GM18868 (cell line): ENCODE measurements at regions not wholly inside any gene's neighbourhood (a gene's known extent, or its start where the extent isn't known, plus 50 kb on each side); places are given as distances from the start of the nearest gene placed in this dataset.

Experiments
- ATAC-seq: cut with Tn5 transposase; IDR thresholded peaks from one replicate; pipeline ENCODE4 v1.9.1; 2021; ENCODE audit warnings: mild to moderate bottlenecking, moderate library complexity; ENCODE audit not compliant: unreplicated experiment

GRCh38 chr6:164337024-164337924, 922.8 kb downstream of the QKI start:
- ATAC-seq = no peak

GRCh38 chr6:164336455-164336854, 921.9 kb downstream of the QKI start:
- no peak for ATAC-seq

GRCh38 chr6:164331026-164331425, 916.5 kb downstream of the QKI start:
- ATAC-seq = no peak

- no peak for ATAC-seq
Measured at GRCh38 chr6:164325168-164325567, 910.6 kb downstream of the QKI start.

GRCh38 chr6:164322533-164322932, 908.0 kb downstream of the QKI start:
- no peak for ATAC-seq

- ATAC-seq = no peak
Measured at GRCh38 chr6:164321297-164321696, 906.8 kb downstream of the QKI start.

- ATAC-seq = no peak
Measured at GRCh38 chr6:164315376-164315775, 900.9 kb downstream of the QKI start.

GRCh38 chr6:164308339-164308738, 893.8 kb downstream of the QKI start:
- ATAC-seq = no peak

- ATAC-seq = no peak
Measured at GRCh38 chr6:164303102-164303964, 888.8 kb downstream of the QKI start.

GRCh38 chr6:164296411-164296810, 881.9 kb downstream of the QKI start:
- no peak for ATAC-seq

GRCh38 chr6:164294047-164294784, 879.7 kb downstream of the QKI start:
- no peak for ATAC-seq

- no peak for ATAC-seq
Measured at GRCh38 chr6:164291224-164291623, 876.7 kb downstream of the QKI start.

- no peak for ATAC-seq
Measured at GRCh38 chr6:164290101-164290500, 875.6 kb downstream of the QKI start.

- ATAC-seq = no peak
Measured at GRCh38 chr6:164286011-164286410, 871.5 kb downstream of the QKI start.

GRCh38 chr6:164283574-164283973, 869.1 kb downstream of the QKI start:
- ATAC-seq = no peak

GRCh38 chr6:164276211-164276610, 861.7 kb downstream of the QKI start:
- no peak for ATAC-seq

- no peak for ATAC-seq
Measured at GRCh38 chr6:164275773-164276172, 861.3 kb downstream of the QKI start.

- no peak for ATAC-seq
Measured at GRCh38 chr6:164274493-164274892, 860.0 kb downstream of the QKI start.

- no peak for ATAC-seq
Measured at GRCh38 chr6:164273491-164273890, 859.0 kb downstream of the QKI start.

GRCh38 chr6:164266851-164267250, 852.3 kb downstream of the QKI start:
- ATAC-seq = no peak

- ATAC-seq = no peak
Measured at GRCh38 chr6:164262348-164262747, 847.8 kb downstream of the QKI start.
